ENCODE measurements at regions not wholly inside any gene's neighbourhood (a gene's known extent, or its start where the extent isn't known, plus 50 kb on each side); places are given as distances from the start of the nearest gene placed in this dataset.

- in situ Hi-C loops (cut with HindIII; ENCODE audit: low sequenced_read_pairs) = no loop called here
- no peak for TF ChIP-seq CTCF (IDR thresholded peaks at IDR 0.05; ENCODE audit: low read depth, low read length, missing control alignments)
- DNase-seq (ENCODE audit: low read depth) = no peak
- no peak overlapping the region for H3K4me3 ChIP-seq (ENCODE audit: low read depth, low read length)
Observed at GRCh38 chr5:93884254-93884653, 142.9 kb upstream of the POU5F2 start.

DNA sequence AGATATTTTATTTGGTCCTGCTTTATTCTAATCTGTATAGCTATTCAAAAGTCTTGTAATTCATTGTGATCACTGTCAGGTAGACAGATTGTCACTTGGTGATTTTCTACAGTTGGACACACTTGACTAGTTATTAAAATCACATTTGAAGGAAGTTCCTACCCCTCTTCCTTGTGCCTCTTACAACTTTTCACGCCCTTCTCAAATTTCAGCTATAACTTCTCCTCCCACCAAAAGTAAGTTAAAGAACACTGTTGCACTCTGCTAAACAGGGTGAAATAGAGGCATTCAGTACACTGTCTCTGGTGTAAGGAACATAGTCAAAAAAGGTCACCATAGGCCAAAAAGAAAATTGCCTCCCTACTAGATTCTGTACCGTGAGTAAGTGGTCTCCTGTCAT lies 142.1 kb upstream of the POU5F2 start:
- in situ Hi-C loops (cut with HindIII; ENCODE audit: low sequenced_read_pairs) = no loop called here
- no peak overlapping the region for H3K4me3 ChIP-seq (ENCODE audit: low read depth, low read length)
- TF ChIP-seq CTCF (IDR thresholded peaks at IDR 0.05; ENCODE audit: low read depth, low read length, missing control alignments) = no peak
- DNase-seq (ENCODE audit: low read depth) = no peak

DNA sequence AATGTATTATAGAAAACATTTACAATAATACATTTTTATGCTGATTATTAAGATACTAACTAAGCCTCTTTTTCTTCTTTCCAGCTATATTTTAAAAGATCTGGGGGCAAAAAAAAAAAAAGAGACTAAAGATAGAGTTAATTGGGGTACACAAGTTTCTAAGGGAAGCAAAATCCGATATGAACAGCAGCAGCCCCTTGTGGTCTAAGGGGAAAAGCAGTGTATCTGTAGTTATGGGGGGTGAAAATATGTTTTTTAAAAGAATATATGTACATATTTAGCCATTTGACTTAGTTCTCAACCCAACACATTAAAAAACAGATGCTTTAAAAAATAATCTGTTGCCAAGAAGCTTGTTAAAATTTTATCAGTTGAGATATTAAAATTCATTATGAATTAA lies 134.3 kb upstream of the POU5F2 start:
- peak; percentile 17 for TF ChIP-seq CTCF (IDR thresholded peaks at IDR 0.05; ENCODE audit: low read depth, low read length, missing control alignments)
- no peak overlapping the region for H3K4me3 ChIP-seq (ENCODE audit: low read depth, low read length)
- in situ Hi-C loops (cut with HindIII; ENCODE audit: low sequenced_read_pairs) = no loop called here
- no peak for DNase-seq (ENCODE audit: low read depth)

DNA sequence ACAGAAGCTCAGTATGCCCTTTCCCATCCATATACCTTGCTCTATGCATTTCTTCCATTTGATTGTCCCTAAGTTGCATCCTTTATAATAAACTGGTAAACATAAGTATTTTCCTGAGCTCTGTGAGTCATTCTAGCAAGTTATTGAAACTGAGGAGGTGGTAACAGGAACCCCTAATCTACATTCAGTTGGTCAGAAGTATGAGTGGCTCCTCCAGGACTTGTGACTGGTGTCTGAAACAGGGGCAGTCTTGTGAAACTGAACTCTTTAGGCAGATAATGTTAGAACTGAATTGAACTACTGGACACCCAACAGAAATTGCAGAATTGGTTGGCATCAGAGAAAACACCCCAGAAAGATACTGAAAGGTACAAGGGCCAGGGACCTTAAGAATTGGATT lies 133.1 kb upstream of the POU5F2 start:
- no peak overlapping the region for H3K4me3 ChIP-seq (ENCODE audit: low read depth, low read length)
- no peak for DNase-seq (ENCODE audit: low read depth)
- in situ Hi-C loops (cut with HindIII; ENCODE audit: low sequenced_read_pairs) = no loop called here
- TF ChIP-seq CTCF (IDR thresholded peaks at IDR 0.05; ENCODE audit: low read depth, low read length, missing control alignments) = no peak

- TF ChIP-seq CTCF (IDR thresholded peaks at IDR 0.05; ENCODE audit: low read depth, low read length, missing control alignments) = no peak
- in situ Hi-C loops (cut with HindIII; ENCODE audit: low sequenced_read_pairs) = no loop called here
- DNase-seq (ENCODE audit: low read depth) = peak; percentile 53
- H3K4me3 ChIP-seq (ENCODE audit: low read depth, low read length) = no peak overlapping the region
Observed at GRCh38 chr5:93874080-93874479, 132.7 kb upstream of the POU5F2 start.

- no peak for TF ChIP-seq CTCF (IDR thresholded peaks at IDR 0.05; ENCODE audit: low read depth, low read length, missing control alignments)
- in situ Hi-C loops (cut with HindIII; ENCODE audit: low sequenced_read_pairs) = no loop called here
- no peak overlapping the region for H3K4me3 ChIP-seq (ENCODE audit: low read depth, low read length)
- DNase-seq (ENCODE audit: low read depth) = no peak
Observed at GRCh38 chr5:93873211-93873736, 131.9 kb upstream of the POU5F2 start.

- in situ Hi-C loops (cut with HindIII; ENCODE audit: low sequenced_read_pairs) = no loop called here
- no peak for TF ChIP-seq CTCF (IDR thresholded peaks at IDR 0.05; ENCODE audit: low read depth, low read length, missing control alignments)
- H3K4me3 ChIP-seq (ENCODE audit: low read depth, low read length) = no peak overlapping the region
- DNase-seq (ENCODE audit: low read depth) = no peak
Observed at GRCh38 chr5:93870649-93871048, 129.2 kb upstream of the POU5F2 start.

All from astrocyte of the cerebellum (primary cell).